ENCODE measurements at regions not wholly inside any gene's neighbourhood (a gene's known extent, or its start where the extent isn't known, plus 50 kb on each side); places are given as distances from the start of the nearest gene placed in this dataset.
"Not testable (repeated sequence)": the region's sequence is repeated elsewhere in the genome, so short reads cannot be mapped to it uniquely, and the experiment has no call there.

DNA sequence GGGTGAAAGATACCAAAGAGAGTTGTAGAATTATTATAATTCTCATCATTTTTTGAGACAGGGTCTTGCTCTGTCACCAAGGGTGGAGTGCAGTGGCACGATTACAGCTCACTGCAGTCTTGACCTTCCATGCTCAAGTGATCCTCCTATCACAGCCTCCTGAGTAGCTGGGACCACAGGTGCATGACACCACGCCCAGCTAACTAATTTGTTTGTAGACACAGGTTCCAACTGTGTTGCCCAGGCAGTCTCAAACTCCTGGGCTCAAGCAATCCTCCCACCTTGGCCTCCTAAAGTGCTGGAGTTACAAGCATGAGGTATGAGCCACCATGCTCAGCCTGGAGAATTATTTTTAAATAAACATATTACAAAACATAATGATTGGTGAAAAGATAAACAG lies 92.8 kb upstream of the MSH6 start:
- DNase-seq (ENCODE audit: low read depth in 1 of 2, low spot score in 1 of 2): no peak
- H3K27me3 ChIP-seq (ENCODE audit: insufficient read depth, poor library complexity, severe bottlenecking): no peaks in the 10 kb centered on the region
- no peak overlapping the region for H3K4me3 ChIP-seq (replicated peaks; ENCODE audit: insufficient read depth, low read length)
- no peak for TF ChIP-seq SPI1 (IDR thresholded peaks at IDR 0.05; ENCODE audit: borderline replicate concordance, low read depth)
- TF ChIP-seq GABPA (IDR thresholded peaks at IDR 0.05; ENCODE audit: low read depth): no peak
- no peak for TF ChIP-seq POLR2AphosphoS5 (IDR thresholded peaks at IDR 0.05; ENCODE audit: low read depth)
- TF ChIP-seq, protein P1, sequence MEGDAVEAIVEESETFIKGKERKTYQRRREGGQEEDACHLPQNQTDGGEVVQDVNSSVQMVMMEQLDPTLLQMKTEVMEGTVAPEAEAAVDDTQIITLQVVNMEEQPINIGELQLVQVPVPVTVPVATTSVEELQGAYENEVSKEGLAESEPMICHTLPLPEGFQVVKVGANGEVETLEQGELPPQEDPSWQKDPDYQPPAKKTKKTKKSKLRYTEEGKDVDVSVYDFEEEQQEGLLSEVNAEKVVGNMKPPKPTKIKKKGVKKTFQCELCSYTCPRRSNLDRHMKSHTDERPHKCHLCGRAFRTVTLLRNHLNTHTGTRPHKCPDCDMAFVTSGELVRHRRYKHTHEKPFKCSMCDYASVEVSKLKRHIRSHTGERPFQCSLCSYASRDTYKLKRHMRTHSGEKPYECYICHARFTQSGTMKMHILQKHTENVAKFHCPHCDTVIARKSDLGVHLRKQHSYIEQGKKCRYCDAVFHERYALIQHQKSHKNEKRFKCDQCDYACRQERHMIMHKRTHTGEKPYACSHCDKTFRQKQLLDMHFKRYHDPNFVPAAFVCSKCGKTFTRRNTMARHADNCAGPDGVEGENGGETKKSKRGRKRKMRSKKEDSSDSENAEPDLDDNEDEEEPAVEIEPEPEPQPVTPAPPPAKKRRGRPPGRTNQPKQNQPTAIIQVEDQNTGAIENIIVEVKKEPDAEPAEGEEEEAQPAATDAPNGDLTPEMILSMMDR (IDR thresholded peaks at IDR 0.05; ENCODE audit: insufficient read depth, low read length): no peak
- TF ChIP-seq, protein P2, sequence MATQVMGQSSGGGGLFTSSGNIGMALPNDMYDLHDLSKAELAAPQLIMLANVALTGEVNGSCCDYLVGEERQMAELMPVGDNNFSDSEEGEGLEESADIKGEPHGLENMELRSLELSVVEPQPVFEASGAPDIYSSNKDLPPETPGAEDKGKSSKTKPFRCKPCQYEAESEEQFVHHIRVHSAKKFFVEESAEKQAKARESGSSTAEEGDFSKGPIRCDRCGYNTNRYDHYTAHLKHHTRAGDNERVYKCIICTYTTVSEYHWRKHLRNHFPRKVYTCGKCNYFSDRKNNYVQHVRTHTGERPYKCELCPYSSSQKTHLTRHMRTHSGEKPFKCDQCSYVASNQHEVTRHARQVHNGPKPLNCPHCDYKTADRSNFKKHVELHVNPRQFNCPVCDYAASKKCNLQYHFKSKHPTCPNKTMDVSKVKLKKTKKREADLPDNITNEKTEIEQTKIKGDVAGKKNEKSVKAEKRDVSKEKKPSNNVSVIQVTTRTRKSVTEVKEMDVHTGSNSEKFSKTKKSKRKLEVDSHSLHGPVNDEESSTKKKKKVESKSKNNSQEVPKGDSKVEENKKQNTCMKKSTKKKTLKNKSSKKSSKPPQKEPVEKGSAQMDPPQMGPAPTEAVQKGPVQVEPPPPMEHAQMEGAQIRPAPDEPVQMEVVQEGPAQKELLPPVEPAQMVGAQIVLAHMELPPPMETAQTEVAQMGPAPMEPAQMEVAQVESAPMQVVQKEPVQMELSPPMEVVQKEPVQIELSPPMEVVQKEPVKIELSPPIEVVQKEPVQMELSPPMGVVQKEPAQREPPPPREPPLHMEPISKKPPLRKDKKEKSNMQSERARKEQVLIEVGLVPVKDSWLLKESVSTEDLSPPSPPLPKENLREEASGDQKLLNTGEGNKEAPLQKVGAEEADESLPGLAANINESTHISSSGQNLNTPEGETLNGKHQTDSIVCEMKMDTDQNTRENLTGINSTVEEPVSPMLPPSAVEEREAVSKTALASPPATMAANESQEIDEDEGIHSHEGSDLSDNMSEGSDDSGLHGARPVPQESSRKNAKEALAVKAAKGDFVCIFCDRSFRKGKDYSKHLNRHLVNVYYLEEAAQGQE (IDR thresholded peaks at IDR 0.05; ENCODE audit: insufficient replicate concordance, low read depth): no peak
- H3K27ac ChIP-seq (replicated peaks): no peak overlapping the region

DNA sequence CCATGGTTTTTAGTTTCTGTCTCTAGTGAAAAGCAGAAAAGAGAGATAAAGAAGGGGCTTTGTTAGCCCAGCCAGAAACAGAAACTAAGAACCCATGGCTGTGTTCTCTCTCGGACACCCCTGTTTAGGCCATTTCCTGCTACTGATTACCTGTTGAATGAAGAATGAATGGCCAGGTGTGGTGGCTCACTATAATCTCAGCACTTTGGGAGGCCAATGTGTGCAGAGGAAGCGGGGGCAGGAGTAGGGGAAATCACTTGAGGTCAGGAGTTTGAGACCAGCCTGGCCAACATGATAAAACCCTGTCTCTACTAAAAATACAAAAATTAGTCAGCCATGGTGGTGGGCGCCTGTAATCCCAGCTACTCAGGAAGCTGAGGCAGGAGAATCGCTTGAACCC lies 93.8 kb upstream of the MSH6 start:
- not testable (repeated sequence) for DNase-seq (ENCODE audit: low read depth in 1 of 2, low spot score in 1 of 2); H3K4me3 ChIP-seq (replicated peaks; ENCODE audit: insufficient read depth, low read length); H3K27me3 ChIP-seq (ENCODE audit: insufficient read depth, poor library complexity, severe bottlenecking)
- peak overlapping the region; percentile 66 for H3K27ac ChIP-seq (replicated peaks)

DNA sequence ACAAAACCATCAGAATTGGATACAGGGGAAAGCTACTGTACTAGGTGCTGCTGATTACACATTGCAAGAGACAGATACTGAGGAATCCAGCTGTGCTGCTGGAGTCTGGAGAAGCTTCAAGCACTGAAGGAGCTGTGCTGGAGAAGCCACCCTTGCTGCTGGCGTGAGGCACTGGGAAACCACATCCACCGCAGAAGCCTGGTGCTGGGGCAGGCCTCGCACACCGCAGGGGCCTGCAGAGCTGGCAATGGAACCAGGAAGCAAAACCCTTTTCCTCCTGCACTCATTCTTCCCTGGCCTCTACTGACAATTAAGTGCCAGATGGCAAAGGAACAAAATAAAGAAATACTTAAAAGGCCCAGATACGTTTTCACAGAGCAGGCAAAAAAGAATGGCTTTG lies 94.4 kb upstream of the MSH6 start:
- DNase-seq (ENCODE audit: low read depth in 1 of 2, low spot score in 1 of 2): peak; percentile 18 to 93
- no peaks in the 10 kb centered on the region for H3K27me3 ChIP-seq (ENCODE audit: insufficient read depth, poor library complexity, severe bottlenecking)
- no peak for TF ChIP-seq GABPA (IDR thresholded peaks at IDR 0.05; ENCODE audit: low read depth)
- no peak for TF ChIP-seq SPI1 (IDR thresholded peaks at IDR 0.05; ENCODE audit: borderline replicate concordance, low read depth)
- TF ChIP-seq, protein P2 (IDR thresholded peaks at IDR 0.05; ENCODE audit: insufficient replicate concordance, low read depth): peak; percentile 21
- TF ChIP-seq POLR2AphosphoS5 (IDR thresholded peaks at IDR 0.05; ENCODE audit: low read depth): peak; percentile 93
- TF ChIP-seq, protein P1 (IDR thresholded peaks at IDR 0.05; ENCODE audit: insufficient read depth, low read length): no peak
- H3K27ac ChIP-seq (replicated peaks): peak overlapping the region; percentile 66
- no peak overlapping the region for H3K4me3 ChIP-seq (replicated peaks; ENCODE audit: insufficient read depth, low read length)

DNA sequence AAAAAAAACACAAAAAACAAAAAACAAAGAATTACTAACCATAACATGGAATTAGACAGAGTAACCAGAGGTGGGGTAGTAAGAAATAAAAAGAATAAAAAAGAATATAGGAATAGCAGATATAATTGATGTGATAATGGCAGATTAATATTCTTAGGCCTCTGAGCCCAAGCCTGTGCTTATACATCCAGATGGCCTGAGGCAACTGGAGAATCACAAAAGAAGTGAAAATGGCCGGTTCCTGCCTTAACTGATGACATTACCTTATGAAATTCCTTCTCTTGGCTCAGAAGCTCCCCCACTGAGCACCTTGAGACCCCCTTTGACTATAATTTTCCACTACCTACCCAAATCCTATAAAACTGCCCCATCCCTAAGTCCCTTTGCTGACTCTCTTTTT lies 95.1 kb upstream of the MSH6 start:
- Histone ChIP-seq H3K27ac (replicated peaks) (peak overlapping the region; percentile 66), H3K4me3 (replicated peaks; ENCODE audit: insufficient read depth, low read length) (no peak overlapping the region), H3K27me3 (ENCODE audit: insufficient read depth, poor library complexity, severe bottlenecking) (no peaks in the 10 kb centered on the region)
- DNase-seq (ENCODE audit: low read depth in 1 of 2, low spot score in 1 of 2): no peak
- TF ChIP-seq POLR2AphosphoS5 (IDR thresholded peaks at IDR 0.05; ENCODE audit: low read depth) (no peak), GABPA (IDR thresholded peaks at IDR 0.05; ENCODE audit: low read depth) (no peak), SPI1 (IDR thresholded peaks at IDR 0.05; ENCODE audit: borderline replicate concordance, low read depth) (no peak)
- TF ChIP-seq, protein P1 (IDR thresholded peaks at IDR 0.05; ENCODE audit: insufficient read depth, low read length): no peak
- TF ChIP-seq, protein P2 (IDR thresholded peaks at IDR 0.05; ENCODE audit: insufficient replicate concordance, low read depth): no peak
